ENCODE measurements at regions not wholly inside any gene's neighbourhood (a gene's known extent, or its start where the extent isn't known, plus 50 kb on each side); places are given as distances from the start of the nearest gene placed in this dataset.
"Not testable (repeated sequence)": the region's sequence is repeated elsewhere in the genome, so short reads cannot be mapped to it uniquely, and the experiment has no call there.

- DNase-seq (ENCODE audit: extremely low read depth in 1 of 11, low read depth in 9 of 11, low spot score in 4 of 11), result no peak
These were observed 1472.6 kb downstream of the UQCRFS1 start for GRCh38 chr19:27740396-27740795.

DNA sequence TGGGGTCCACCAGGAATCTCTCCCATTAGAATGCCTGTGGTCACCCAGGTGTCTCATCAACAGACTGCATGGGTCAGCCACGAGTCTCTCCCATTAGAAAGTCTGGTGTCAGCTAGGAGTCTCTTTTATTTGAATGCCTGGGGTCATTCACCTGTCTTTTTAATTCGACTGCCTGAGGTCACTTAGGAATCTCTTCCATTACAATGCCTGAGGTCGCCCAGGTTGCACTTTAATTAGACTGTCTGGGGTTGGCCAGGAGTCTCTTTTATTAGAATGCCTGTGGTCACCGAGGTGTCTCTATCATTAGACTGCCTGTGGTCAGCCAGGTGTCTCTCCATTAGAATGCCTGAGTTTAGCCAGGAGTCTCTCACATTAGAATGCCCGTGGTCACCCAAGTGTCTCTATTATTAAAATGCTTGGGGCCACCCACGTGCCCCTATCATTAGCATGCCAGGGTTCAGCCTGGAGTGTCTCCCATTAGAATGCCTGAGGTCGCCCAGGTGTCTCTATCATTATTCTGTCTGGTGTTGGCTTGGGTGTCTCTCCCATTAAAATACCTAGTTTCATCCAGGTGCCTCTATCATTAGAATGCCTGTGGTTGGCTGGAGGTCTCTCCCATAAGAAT lies 1474.3 kb downstream of the UQCRFS1 start:
- DNase-seq (ENCODE audit: extremely low read depth in 1 of 11, low read depth in 9 of 11, low spot score in 4 of 11), result no peak

GRCh38 chr19:27736225-27736624 lies 1476.7 kb downstream of the UQCRFS1 start:
- no peak for DNase-seq (ENCODE audit: extremely low read depth in 1 of 11, low read depth in 9 of 11, low spot score in 4 of 11)

- no peak for DNase-seq (ENCODE audit: extremely low read depth in 1 of 11, low read depth in 9 of 11, low spot score in 4 of 11)
These were observed 1477.6 kb downstream of the UQCRFS1 start for GRCh38 chr19:27735314-27735713.

DNA sequence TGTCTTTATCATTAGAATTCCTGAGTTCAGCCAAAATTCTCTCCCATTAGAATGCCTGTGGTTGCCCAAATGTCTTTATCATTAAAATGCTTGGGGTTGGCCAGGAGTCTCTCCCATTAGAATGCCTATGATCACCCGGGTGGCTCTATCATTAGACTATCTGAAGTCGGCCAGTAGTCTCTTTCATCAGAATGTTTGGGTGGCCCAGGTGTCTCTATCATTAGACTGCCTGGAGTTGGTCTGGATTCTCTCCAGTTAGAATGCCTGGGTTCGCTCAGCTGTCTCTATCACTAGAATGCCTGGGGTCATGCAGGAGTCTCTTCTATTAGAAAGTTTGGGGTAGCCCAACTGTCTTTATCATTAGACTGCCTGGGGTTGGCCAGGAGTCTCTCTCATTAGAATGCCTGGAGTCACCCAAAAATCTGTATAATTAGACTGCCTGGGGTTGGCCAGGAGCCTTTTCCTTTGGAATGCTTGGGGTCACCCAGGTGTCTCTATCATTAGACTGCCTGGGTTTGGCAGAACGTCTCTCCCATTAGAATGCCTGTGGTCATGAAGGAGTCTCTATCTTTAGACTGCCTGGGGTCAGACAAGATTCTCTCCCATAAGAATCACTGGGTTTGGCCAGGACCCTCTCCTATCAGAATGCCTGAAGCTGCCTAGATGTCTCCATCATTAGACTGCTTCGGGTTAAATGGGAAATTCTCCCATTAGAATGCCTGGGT lies 1478.3 kb downstream of the UQCRFS1 start:
- no peak for DNase-seq (ENCODE audit: extremely low read depth in 1 of 11, low read depth in 9 of 11, low spot score in 4 of 11)

- no peak for DNase-seq (ENCODE audit: extremely low read depth in 1 of 11, low read depth in 9 of 11, low spot score in 4 of 11)
These were observed 1479.2 kb downstream of the UQCRFS1 start for GRCh38 chr19:27733551-27734266.

GRCh38 chr19:27729332-27729731 lies 1483.6 kb downstream of the UQCRFS1 start:
- no peak for DNase-seq (ENCODE audit: extremely low read depth in 1 of 11, low read depth in 9 of 11, low spot score in 4 of 11)

- DNase-seq (ENCODE audit: extremely low read depth in 1 of 11, low read depth in 9 of 11, low spot score in 4 of 11), result no peak
These were observed 1490.3 kb downstream of the UQCRFS1 start for GRCh38 chr19:27722625-27723024.

- DNase-seq (ENCODE audit: extremely low read depth in 1 of 11, low read depth in 9 of 11, low spot score in 4 of 11), result no peak
These were observed 1492.8 kb downstream of the UQCRFS1 start for GRCh38 chr19:27720155-27720554.

GRCh38 chr19:27719034-27719433 lies 1493.9 kb downstream of the UQCRFS1 start:
- DNase-seq (ENCODE audit: extremely low read depth in 1 of 11, low read depth in 9 of 11, low spot score in 4 of 11), result no peak

DNA sequence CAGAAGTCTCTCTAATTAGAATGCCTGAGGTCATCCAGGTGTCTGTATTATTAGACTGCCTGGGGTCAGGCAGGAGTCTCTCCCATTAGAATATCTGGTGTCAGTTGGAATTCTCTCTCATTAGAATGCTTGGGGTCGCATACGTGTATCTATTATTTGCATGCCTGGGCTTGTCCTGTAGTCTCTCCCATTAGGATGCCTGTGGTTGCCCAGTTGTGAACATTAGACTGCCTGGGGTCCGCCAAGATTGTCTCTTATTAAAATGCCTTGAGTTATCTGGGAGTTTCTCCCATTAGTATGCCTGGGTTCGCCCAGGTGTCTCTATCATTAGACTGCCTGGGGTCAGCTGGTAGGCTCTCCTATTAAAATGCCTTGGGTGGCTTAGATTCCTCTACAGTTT lies 1494.7 kb downstream of the UQCRFS1 start:
- DNase-seq (ENCODE audit: extremely low read depth in 1 of 11, low read depth in 9 of 11, low spot score in 4 of 11), result no peak

DNA sequence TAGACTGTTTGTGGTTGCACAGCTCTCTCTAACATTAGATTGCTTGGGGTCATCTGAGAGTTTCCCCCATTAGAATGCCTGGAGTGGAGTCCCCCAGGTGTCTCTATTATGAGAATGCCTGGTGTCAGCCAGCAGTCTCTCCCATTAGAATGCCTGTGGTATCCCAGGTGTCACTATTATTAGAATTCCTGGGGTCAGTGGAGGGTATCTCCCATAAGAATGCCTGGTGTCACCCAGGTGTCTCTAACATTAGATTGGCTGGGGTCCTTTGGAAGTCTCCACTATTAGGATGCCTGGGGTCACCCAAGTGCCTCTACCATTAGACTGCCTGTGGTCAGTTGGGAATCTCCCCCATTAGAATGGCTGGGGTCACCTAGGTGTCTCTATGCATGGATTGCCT lies 1495.1 kb downstream of the UQCRFS1 start:
- no peak for DNase-seq (ENCODE audit: extremely low read depth in 1 of 11, low read depth in 9 of 11, low spot score in 4 of 11)

- DNase-seq (ENCODE audit: extremely low read depth in 1 of 11, low read depth in 9 of 11, low spot score in 4 of 11), result no peak
These were observed 1496.0 kb downstream of the UQCRFS1 start for GRCh38 chr19:27716922-27717321.

GRCh38 chr19:27714857-27715256 lies 1498.1 kb downstream of the UQCRFS1 start:
- no peak for DNase-seq (ENCODE audit: extremely low read depth in 1 of 11, low read depth in 9 of 11, low spot score in 4 of 11)

GRCh38 chr19:27709496-27709895 lies 1503.5 kb downstream of the UQCRFS1 start:
- no peak for DNase-seq (ENCODE audit: extremely low read depth in 1 of 11, low read depth in 9 of 11, low spot score in 4 of 11)

- not testable (repeated sequence) for DNase-seq (ENCODE audit: extremely low read depth in 1 of 11, low read depth in 9 of 11, low spot score in 4 of 11)
These were observed 1504.0 kb downstream of the UQCRFS1 start for GRCh38 chr19:27708986-27709385.

DNA sequence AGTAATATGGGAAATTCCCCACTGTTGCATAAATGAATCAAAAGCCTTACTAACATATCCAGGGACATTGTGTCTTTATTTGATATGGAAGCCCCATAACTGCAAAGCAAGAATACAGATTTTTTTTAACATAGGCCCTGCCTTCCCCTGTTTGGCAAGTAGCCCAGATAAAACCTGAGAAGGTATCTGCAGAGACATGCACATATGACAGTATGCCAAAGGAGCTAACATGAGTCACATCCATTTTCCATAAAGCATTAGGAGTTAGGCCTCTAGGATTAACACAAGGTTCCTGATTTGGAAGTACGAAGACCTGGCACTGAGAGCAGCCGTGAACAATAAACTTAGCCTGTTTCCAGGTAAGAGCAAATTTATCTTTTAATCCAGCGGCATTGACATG lies 1505.9 kb downstream of the UQCRFS1 start:
- DNase-seq (ENCODE audit: extremely low read depth in 1 of 11, low read depth in 9 of 11, low spot score in 4 of 11), result not testable (repeated sequence)

GRCh38 chr19:27705896-27706295 lies 1507.1 kb downstream of the UQCRFS1 start:
- no peak for DNase-seq (ENCODE audit: extremely low read depth in 1 of 11, low read depth in 9 of 11, low spot score in 4 of 11)

DNA sequence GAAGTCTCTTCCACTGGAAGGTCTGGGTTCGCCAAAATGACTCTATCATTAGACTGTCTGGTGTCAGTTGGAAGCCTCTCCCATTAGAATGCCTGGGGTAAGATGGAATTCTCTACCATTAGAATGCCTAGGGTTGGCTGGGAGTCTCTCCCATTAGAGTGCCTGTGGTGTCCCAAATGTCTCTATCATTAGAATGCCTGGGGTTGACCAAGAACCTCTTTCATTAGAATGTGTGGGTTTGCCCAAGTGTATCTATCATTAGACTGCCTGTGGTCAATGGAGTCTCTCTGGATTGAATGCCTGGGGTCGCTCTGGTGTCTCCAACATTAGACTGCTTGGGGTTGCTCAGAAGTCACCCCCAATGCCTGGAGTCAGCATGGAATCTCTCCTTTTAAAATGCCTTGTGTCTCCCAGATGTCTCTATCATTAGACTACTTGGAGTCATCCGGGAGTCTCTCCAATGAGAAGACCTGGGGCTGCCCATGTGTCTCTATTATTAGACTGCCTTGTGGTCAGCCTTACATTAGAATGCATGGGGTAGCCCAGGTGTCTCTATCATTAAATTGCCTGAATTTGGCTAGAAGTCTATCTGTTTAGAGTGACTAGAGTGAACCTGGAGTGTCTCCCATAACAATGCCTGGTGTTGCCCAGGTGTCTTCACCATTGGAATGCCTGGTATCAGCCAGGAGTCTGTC lies 1518.4 kb downstream of the UQCRFS1 start:
- DNase-seq (ENCODE audit: extremely low read depth in 1 of 11, low read depth in 9 of 11, low spot score in 4 of 11), result no peak

- DNase-seq (ENCODE audit: extremely low read depth in 1 of 11, low read depth in 9 of 11, low spot score in 4 of 11), result no peak
These were observed 1521.0 kb downstream of the UQCRFS1 start for GRCh38 chr19:27691991-27692390.
